Calu3 (cell line): ENCODE measurements at regions not wholly inside any gene's neighbourhood (a gene's known extent, or its start where the extent isn't known, plus 50 kb on each side); places are given as distances from the start of the nearest gene placed in this dataset.

Experiments
- BruUV-seq: library from RNA; stranded (reverse); fragments of 400-500 nt; replicated peaks from 2 replicates; lab custom pipeline; 2021; lab: Mats Ljungman, UMichigan
- CTCF ChIA-PET: fragments of 300-600 bp; sonication (Branson Sonifier 250); formaldehyde crosslinking; loops from one replicate; lab custom pipeline; 2022; ENCODE audit warnings: antibody characterized with exemption; lab: Charles Lee
- DNase-seq: peaks from one replicate; pipeline ENCODE4 v3.0.0; 2022
- H3K27ac Mint-ChIP-seq: one replicate; pipeline ENCODE4 v1.8.0; 2022; ENCODE audit warnings: mixed read lengths; ENCODE audit not compliant: unreplicated experiment
- H3K27me3 Mint-ChIP-seq: one replicate; pipeline ENCODE4 v1.8.0; 2022; ENCODE audit warnings: mixed read lengths; ENCODE audit not compliant: unreplicated experiment
- H3K36me3 Mint-ChIP-seq: one replicate; pipeline ENCODE4 v1.8.0; 2022; ENCODE audit warnings: mild to moderate bottlenecking, moderate library complexity, mixed read lengths; ENCODE audit not compliant: insufficient read depth, unreplicated experiment
- H3K4me1 Mint-ChIP-seq: one replicate; pipeline ENCODE4 v1.8.0; 2022; ENCODE audit warnings: mild to moderate bottlenecking, low read depth, mixed read lengths; ENCODE audit not compliant: unreplicated experiment
- H3K4me3 Mint-ChIP-seq: one replicate; pipeline ENCODE4 v1.8.0; 2022; ENCODE audit warnings: mild to moderate bottlenecking, low read depth, moderate library complexity, mixed read lengths; ENCODE audit not compliant: unreplicated experiment
- H3K9me3 Mint-ChIP-seq: one replicate; pipeline ENCODE4 v1.8.0; 2022; ENCODE audit warnings: low read depth, mixed read lengths; ENCODE audit not compliant: unreplicated experiment
- intact Hi-C: fragments of 100-400 bp; cut with micrococcal nuclease; formaldehyde crosslinking; loops from one replicate; pipeline ENCODE4 v1.10.0; 2022; ENCODE audit not compliant: unreplicated experiment
- TF ChIP-seq, protein P1 (sequence below): fragments of 200-600 bp; IDR thresholded peaks from one replicate; pipeline ENCODE4 v1.8.0; 2022; ENCODE audit warnings: antibody characterized with exemption; ENCODE audit not compliant: unreplicated experiment

DNA sequence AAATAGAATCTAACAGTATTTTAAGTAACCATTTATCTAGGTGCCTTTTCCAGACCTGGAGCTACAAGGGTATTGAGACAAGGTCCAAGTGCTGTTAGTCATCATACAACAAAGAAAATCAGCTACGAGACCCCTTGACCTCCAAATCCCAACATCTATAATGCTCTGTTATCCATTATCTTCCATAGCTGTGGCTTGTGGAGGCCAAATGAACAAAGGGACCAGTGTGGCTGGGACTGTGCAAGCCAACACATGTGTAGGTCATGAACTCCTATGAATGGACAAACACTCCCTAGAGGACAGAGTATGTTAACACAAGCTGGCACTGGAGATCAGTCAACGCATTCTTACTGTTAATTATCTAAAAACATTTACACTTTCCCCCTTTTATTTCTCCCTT, 374.5 kb downstream of the EMP1 start:
- Mint-ChIP-seq H3K27ac (no peak overlapping the region), H3K36me3 (no peaks in the 10 kb centered on the region), H3K4me3 (no peak overlapping the region), H3K9me3 (no peaks in the 10 kb centered on the region), H3K27me3 (no peaks in the 10 kb centered on the region), H3K4me1 (peaks cover 22% of the 10 kb centered on the region)
- TF ChIP-seq, protein P1, sequence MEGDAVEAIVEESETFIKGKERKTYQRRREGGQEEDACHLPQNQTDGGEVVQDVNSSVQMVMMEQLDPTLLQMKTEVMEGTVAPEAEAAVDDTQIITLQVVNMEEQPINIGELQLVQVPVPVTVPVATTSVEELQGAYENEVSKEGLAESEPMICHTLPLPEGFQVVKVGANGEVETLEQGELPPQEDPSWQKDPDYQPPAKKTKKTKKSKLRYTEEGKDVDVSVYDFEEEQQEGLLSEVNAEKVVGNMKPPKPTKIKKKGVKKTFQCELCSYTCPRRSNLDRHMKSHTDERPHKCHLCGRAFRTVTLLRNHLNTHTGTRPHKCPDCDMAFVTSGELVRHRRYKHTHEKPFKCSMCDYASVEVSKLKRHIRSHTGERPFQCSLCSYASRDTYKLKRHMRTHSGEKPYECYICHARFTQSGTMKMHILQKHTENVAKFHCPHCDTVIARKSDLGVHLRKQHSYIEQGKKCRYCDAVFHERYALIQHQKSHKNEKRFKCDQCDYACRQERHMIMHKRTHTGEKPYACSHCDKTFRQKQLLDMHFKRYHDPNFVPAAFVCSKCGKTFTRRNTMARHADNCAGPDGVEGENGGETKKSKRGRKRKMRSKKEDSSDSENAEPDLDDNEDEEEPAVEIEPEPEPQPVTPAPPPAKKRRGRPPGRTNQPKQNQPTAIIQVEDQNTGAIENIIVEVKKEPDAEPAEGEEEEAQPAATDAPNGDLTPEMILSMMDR: peak; percentile 29
- CTCF ChIA-PET: interaction anchor here (0.6 to 1.3 kb wide), 3 partner anchors 209 to 315 kb away, joined by 3 to 5 read pairs (median 4); no protein-coding TSS in a partner anchor
- peak; percentile 30 for DNase-seq
- no TSS peak for BruUV-seq
- intact Hi-C loops: no loop called here

DNA sequence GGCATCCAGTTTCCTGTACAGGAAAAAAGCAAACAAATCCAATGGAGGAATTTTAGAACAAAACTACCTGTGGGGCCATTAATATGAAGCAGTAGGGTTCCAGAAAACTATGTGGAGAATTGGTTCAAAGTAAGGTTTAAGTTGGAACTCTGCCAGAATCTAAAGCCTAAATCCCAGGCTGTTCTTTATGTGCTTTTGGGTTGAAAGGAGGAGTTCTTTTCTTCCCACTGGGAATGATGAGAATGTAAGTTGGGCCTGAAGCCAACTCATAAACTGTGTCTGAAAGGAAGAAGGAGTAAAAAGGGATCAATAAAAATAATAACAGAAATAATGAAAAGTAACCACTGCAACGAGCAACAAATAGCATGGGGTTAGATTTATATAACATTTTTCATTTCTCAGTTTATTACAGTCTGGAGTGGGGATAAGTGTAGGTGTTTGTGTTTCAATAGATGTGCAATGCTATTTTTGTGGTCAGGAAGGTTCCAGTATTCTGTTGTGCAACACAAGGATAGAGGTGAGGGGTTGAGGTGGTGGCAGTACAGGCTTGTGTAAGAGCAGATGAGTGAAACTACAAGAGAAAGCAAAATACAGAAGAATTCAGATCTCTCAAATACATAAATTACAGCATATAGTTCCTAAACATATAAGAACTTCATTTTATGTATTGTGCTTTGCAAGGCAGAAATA, 373.6 kb downstream of the EMP1 start:
- intact Hi-C loops: no loop called here
- Mint-ChIP-seq H3K9me3 (no peaks in the 10 kb centered on the region), H3K4me1 (peaks cover 22% of the 10 kb centered on the region), H3K4me3 (no peak overlapping the region), H3K36me3 (no peaks in the 10 kb centered on the region), H3K27ac (peak overlapping the region; percentile 26), H3K27me3 (no peaks in the 10 kb centered on the region)
- BruUV-seq: no TSS peak
- CTCF ChIA-PET: interaction anchor here (1.0 to 1.3 kb wide), 2 partner anchors 208 to 314 kb away, joined by 4 to 5 read pairs; no protein-coding TSS in a partner anchor
- TF ChIP-seq, protein P1: no peak
- peak; percentile 10 for DNase-seq

DNA sequence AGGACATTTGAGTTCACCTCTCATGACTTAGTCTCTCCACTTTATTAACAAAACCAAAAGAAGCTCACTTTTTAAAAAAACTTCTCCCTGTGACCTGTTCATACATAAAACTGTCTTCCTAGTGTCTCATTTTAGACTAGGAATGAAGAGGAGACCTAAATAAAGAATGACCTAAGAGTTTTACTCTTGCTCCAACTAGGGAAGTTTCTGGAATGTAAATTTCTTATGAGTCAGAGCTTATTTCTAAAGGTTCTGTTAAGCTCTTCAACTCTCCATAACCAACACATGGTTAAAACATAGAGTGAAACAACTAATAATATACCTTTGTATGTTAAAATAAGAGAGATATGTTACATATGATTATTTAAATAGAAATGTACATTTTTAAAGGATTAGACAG, 369.8 kb downstream of the EMP1 start:
- Mint-ChIP-seq H3K4me1 (peaks cover 22% of the 10 kb centered on the region), H3K36me3 (no peaks in the 10 kb centered on the region), H3K27ac (no peak overlapping the region), H3K9me3 (peaks cover 4% of the 10 kb centered on the region), H3K27me3 (no peaks in the 10 kb centered on the region), H3K4me3 (no peak overlapping the region)
- TF ChIP-seq, protein P1: no peak
- no peak for DNase-seq
- CTCF ChIA-PET: no interaction called here
- intact Hi-C loops: no loop called here
- no TSS peak for BruUV-seq

DNA sequence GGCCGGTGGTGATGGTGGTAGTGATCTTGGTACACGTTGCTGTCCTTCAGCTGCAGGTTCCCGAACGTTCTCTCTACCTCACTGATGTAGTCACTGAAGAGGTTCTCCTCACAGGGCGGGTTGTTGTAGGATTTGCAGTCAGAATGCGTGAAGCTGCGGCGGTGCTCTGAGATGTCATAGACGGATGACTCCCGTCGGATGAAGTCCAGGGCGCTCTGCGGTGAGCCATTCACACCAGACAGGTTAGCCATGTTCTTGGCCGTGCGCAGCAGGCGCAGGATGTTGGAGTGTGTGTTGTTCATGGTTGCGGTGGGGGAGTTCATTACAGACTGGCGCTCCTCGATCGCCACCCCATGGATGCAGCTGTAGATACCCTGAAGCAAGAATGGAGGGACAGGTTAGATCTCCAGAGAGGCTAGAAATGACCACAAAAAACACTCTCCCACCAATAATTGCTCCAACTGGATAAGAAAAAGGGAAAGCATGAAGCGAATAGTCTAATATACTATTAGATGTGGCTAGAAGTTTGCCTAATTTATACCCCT, 367.8 kb downstream of the EMP1 start:
- peaks cover 4% of the 10 kb centered on the region for H3K9me3 Mint-ChIP-seq
- H3K36me3 Mint-ChIP-seq: no peaks in the 10 kb centered on the region
- peaks cover 15% of the 10 kb centered on the region for H3K4me1 Mint-ChIP-seq
- no peak for DNase-seq
- no peak overlapping the region for H3K27ac Mint-ChIP-seq
- TF ChIP-seq, protein P1: no peak
- intact Hi-C loops: no loop called here
- CTCF ChIA-PET: no interaction called here
- no TSS peak for BruUV-seq
- no peak overlapping the region for H3K4me3 Mint-ChIP-seq
- H3K27me3 Mint-ChIP-seq: no peaks in the 10 kb centered on the region
